Brain microvascular endothelial cell (primary cell): ENCODE measurements at regions not wholly inside any gene's neighbourhood (a gene's known extent, or its start where the extent isn't known, plus 50 kb on each side); places are given as distances from the start of the nearest gene placed in this dataset.
A peak's percentile ranks its signal among the peaks of the same experiment; 100 is the strongest.

ENCODE experiments used
- DNase-seq: peaks from one replicate; pipeline ENCODE4 v3.0.0-alpha.2; 2020
- H3K27ac ChIP-seq: fragments of 250-450 bp; sonication (Bioruptor Pico); 2 replicates; pipeline ENCODE4 v1.5.1; 2020; ENCODE audit warnings: mild to moderate bottlenecking, moderate library complexity
- H3K27me3 ChIP-seq: fragments of 250-450 bp; sonication (Bioruptor Pico); replicated peaks from 2 replicates; pipeline ENCODE4 v1.5.1; 2020; ENCODE audit warnings: mild to moderate bottlenecking
- H3K36me3 ChIP-seq: fragments of 250-450 bp; sonication (Bioruptor Pico); replicated peaks from 2 replicates; pipeline ENCODE4 v1.5.1; 2020; ENCODE audit warnings: mild to moderate bottlenecking
- H3K4me3 ChIP-seq: 2 replicates; pipeline ENCODE4 v1.5.1; 2011; ENCODE audit warnings: low read depth, mild to moderate bottlenecking, control low read depth, low read length, moderate library complexity
- in situ Hi-C: cut with HindIII; loops from 2 replicates; pipeline ENCODE4 v1.10.0; 2017; ENCODE audit warnings: low sequenced_read_pairs, low pct_ligation_motif_present
- TF ChIP-seq, protein P1 (sequence below): IDR thresholded peaks from 2 replicates; pipeline ENCODE4 v1.5.1; 2011; ENCODE audit warnings: low read depth, mild to moderate bottlenecking, moderate library complexity, low read length, control low read depth, inconsistent platforms; ENCODE audit errors: missing control alignments

DNA sequence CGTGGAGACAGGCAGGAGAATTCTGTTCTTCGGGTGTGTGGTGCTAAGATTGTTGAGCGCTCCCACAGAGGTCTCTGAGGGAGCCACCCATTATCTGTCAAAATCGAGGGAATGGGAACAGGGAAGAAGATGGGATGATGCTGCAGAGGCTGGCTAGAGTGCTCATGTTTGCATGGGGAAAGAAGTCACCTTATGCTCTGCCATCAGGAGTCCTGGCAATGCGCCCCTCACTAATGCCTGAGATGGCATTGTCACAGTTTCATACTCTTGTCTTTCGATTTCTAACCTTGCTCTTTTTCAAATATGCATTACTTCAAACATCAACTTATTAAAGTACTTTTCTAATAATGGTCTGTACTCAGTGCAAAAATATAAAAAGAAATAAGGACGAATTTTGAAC lies 463.3 kb upstream of the CELF4 start:
- no peak for DNase-seq
- in situ Hi-C loops, result no loop called here
- no peak overlapping the region for H3K4me3 ChIP-seq
- H3K27ac ChIP-seq, result no peak overlapping the region
- no peaks in the 10 kb centered on the region for H3K36me3 ChIP-seq
- TF ChIP-seq, protein P1, sequence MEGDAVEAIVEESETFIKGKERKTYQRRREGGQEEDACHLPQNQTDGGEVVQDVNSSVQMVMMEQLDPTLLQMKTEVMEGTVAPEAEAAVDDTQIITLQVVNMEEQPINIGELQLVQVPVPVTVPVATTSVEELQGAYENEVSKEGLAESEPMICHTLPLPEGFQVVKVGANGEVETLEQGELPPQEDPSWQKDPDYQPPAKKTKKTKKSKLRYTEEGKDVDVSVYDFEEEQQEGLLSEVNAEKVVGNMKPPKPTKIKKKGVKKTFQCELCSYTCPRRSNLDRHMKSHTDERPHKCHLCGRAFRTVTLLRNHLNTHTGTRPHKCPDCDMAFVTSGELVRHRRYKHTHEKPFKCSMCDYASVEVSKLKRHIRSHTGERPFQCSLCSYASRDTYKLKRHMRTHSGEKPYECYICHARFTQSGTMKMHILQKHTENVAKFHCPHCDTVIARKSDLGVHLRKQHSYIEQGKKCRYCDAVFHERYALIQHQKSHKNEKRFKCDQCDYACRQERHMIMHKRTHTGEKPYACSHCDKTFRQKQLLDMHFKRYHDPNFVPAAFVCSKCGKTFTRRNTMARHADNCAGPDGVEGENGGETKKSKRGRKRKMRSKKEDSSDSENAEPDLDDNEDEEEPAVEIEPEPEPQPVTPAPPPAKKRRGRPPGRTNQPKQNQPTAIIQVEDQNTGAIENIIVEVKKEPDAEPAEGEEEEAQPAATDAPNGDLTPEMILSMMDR, result no peak
- no peaks in the 10 kb centered on the region for H3K27me3 ChIP-seq

DNA sequence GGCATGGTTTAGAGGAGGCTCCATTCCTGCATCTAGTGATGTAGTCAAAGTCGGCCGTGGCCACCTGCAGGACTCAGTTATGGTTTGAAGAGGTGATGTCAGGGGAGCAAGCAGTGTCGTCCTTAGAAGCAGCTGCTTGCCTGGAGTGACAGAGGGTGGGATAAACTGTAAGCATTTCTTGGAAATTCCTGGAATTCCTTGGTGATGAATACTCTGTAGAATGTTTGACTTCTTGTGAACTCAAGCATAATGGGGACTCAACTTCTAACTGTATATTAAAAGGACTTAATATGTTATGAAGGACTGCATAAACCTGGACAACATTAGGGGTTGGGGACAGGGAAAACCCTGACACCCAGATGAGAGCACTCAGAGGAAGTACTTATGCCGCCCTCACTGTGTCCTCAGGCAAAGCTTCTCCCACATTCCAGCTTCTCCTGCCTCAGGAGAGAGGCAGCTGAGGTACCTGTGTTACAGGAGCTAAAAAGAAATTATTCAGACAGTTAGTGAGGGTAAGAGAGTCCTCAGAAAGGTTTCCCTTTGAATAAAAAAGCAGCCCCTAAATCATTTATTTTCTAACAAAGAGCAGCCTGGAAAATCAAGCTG lies 459.9 kb upstream of the CELF4 start:
- Histone ChIP-seq H3K27me3 (no peaks in the 10 kb centered on the region), H3K4me3 (no peak overlapping the region), H3K27ac (no peak overlapping the region), H3K36me3 (no peaks in the 10 kb centered on the region)
- peak; percentile 18 for DNase-seq
- in situ Hi-C loops, result no loop called here
- TF ChIP-seq, protein P1, result no peak

DNA sequence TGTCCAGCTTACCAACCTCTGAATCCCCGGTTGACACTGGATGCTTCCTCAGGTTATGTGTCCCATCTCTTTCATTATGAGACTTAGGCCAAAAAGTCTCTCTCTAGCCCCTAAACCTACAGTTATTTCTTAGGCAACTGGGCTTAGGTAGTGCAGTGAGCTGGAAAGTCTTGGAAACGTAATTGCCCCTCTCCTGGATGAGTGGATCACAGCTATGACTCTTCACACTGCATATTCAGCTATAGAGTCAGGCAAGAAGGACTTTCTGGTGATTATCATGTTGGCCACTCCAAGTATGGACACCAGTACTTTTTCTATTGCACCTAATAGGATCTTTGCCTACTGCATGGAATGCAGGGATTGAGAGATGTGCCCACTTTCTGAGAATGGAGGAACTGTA lies 458.3 kb upstream of the CELF4 start:
- no peaks in the 10 kb centered on the region for H3K27me3 ChIP-seq
- H3K27ac ChIP-seq, result no peak overlapping the region
- H3K36me3 ChIP-seq, result no peaks in the 10 kb centered on the region
- no peak for DNase-seq
- TF ChIP-seq, protein P1, result no peak
- in situ Hi-C loops, result no loop called here
- H3K4me3 ChIP-seq, result no peak overlapping the region

DNA sequence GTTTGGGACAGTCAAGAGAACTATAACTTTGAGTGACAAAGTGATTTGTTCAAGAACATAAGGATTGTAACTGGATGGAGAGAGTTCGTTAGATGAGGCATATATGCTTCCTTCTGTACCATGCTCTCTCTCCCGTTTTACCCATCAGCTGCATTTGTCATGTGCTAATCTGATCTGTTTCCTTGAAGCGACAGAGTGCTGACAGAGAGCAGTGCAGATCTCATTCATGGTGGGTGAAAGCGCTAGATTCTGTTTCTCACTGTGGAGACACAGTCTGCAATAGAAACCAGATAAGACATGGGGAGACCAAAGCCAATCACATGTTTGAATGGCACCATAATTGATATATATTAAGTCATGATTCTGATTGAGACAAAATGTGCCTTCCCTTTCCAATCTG lies 456.6 kb upstream of the CELF4 start:
- H3K27ac ChIP-seq, result no peak overlapping the region
- no peak for DNase-seq
- H3K4me3 ChIP-seq, result no peak overlapping the region
- TF ChIP-seq, protein P1, result no peak
- no peaks in the 10 kb centered on the region for H3K27me3 ChIP-seq
- no peaks in the 10 kb centered on the region for H3K36me3 ChIP-seq
- in situ Hi-C loops, result no loop called here

DNA sequence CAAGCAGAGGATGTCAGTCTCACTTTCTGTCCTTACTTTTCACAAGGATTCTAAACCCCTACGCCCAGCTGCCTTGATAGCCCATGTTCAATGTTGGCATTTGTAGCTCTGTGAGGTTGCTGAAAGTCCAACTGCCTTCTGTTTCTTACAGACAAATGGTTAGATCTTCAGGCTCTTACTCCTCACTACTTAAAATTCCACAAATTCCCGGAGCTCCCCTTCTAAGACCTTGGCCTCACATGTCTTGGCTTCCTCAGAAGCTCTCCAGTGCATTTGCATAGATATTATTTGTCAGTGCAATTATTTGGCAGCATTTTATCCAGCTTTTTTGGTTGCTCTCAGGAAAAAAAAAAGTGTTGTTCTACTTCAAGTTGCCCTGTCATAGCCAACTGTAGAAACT lies 453.7 kb upstream of the CELF4 start:
- Histone ChIP-seq H3K27ac (no peak overlapping the region), H3K27me3 (no peaks in the 10 kb centered on the region), H3K4me3 (no peak overlapping the region), H3K36me3 (no peaks in the 10 kb centered on the region)
- DNase-seq, result no peak
- in situ Hi-C loops, result no loop called here
- TF ChIP-seq, protein P1, result no peak
